Tibial nerve (tissue), 3 donors: ENCODE measurements at regions not wholly inside any gene's neighbourhood (a gene's known extent, or its start where the extent isn't known, plus 50 kb on each side); places are given as distances from the start of the nearest gene placed in this dataset.

ENCODE experiments used
- EP300 ChIP-seq, 2 donors: sonication (generic); formaldehyde crosslinking; IDR thresholded peaks; one replicate each; pipeline ENCODE4 v1.6.1; 2017; ENCODE audit warnings: antibody characterized with exemption in 2 of 2, mild to moderate bottlenecking in 1 of 2
- POLR2A ChIP-seq, 2 donors: fragments of 450-650 bp; IDR thresholded peaks; one replicate each; pipeline ENCODE4 v1.6.1; 2017; ENCODE audit warnings: antibody characterized with exemption in 2 of 2, mild to moderate bottlenecking in 2 of 2, moderate library complexity in 2 of 2

- no peak for TF ChIP-seq EP300 (IDR thresholded peaks at IDR 0.05)
- TF ChIP-seq POLR2A (IDR thresholded peaks at IDR 0.05): no peak
Measured at GRCh38 chr2:16058747-16059358, 118.5 kb downstream of the MYCN start.
